Astrocyte (in vitro differentiated cells and primary cell): ENCODE measurements at regions not wholly inside any gene's neighbourhood (a gene's known extent, or its start where the extent isn't known, plus 50 kb on each side); places are given as distances from the start of the nearest gene placed in this dataset.
"Not testable (repeated sequence)": the region's sequence is repeated elsewhere in the genome, so short reads cannot be mapped to it uniquely, and the experiment has no call there.

Experiments
- DNase-seq: peaks from one replicate; pipeline ENCODE4 v3.0.0-alpha.2; 2010; ENCODE audit warnings: low read depth
- FAIRE-seq: peaks from 2 replicates; lab custom pipeline; 2011; peaks lifted over from hg19 to GRCh38; lab: Jason Lieb, UNC
- H2AFZ ChIP-seq: 2 replicates; pipeline ENCODE4 v1.6.0; 2012; ENCODE audit warnings: low read depth, low read length, inconsistent platforms
- H3K27ac ChIP-seq: 2 replicates; pipeline ENCODE4 v1.5.1; 2011; ENCODE audit warnings: low read depth, low read length, inconsistent platforms
- H3K27me3 ChIP-seq: 2 replicates; pipeline ENCODE4 v1.6.0; 2011; ENCODE audit warnings: low read length, inconsistent platforms; ENCODE audit not compliant: insufficient read depth
- H3K36me3 ChIP-seq: 2 replicates; pipeline ENCODE4 v1.5.1; 2011; ENCODE audit warnings: low read length, inconsistent platforms; ENCODE audit not compliant: insufficient read depth
- H3K4me1 ChIP-seq: 2 replicates; pipeline ENCODE4 v1.5.1; 2011; ENCODE audit warnings: low read length, inconsistent platforms; ENCODE audit not compliant: insufficient read depth
- H3K4me2 ChIP-seq: 2 replicates; pipeline ENCODE4 v1.6.0; 2012; ENCODE audit warnings: low read length, inconsistent platforms
- H3K4me3 ChIP-seq: 2 replicates; pipeline ENCODE4 v1.5.1; 2011; ENCODE audit warnings: low read depth, mild to moderate bottlenecking, low read length, inconsistent platforms; ENCODE audit not compliant: insufficient read depth
- H3K79me2 ChIP-seq: 2 replicates; pipeline ENCODE4 v1.6.0; 2012; ENCODE audit warnings: mild to moderate bottlenecking, low read length, inconsistent platforms; ENCODE audit not compliant: insufficient read depth
- H3K9ac ChIP-seq: 2 replicates; pipeline ENCODE4 v1.6.0; 2012; ENCODE audit warnings: mild to moderate bottlenecking, low read length, inconsistent platforms
- H3K9me3 ChIP-seq: 2 replicates; pipeline ENCODE4 v1.5.1; 2012; ENCODE audit warnings: low read depth, mild to moderate bottlenecking, low read length, inconsistent platforms; ENCODE audit not compliant: insufficient read depth
- H4K20me1 ChIP-seq: 2 replicates; pipeline ENCODE4 v1.6.0; 2012; ENCODE audit warnings: low read length, inconsistent platforms; ENCODE audit not compliant: insufficient read depth
- H3K27ac Mint-ChIP-seq: one replicate; pipeline ENCODE4 v1.8.0; 2021; ENCODE audit warnings: mild to moderate bottlenecking, mixed read lengths; ENCODE audit not compliant: unreplicated experiment
- H3K27me3 Mint-ChIP-seq: one replicate; pipeline ENCODE4 v1.8.0; 2021; ENCODE audit warnings: low read depth, mixed read lengths; ENCODE audit not compliant: unreplicated experiment
- H3K36me3 Mint-ChIP-seq: one replicate; pipeline ENCODE4 v1.8.0; 2021; ENCODE audit warnings: low read depth, mixed read lengths; ENCODE audit not compliant: unreplicated experiment
- H3K4me1 Mint-ChIP-seq: one replicate; pipeline ENCODE4 v1.8.0; 2021; ENCODE audit warnings: low read depth, mixed read lengths; ENCODE audit not compliant: unreplicated experiment
- H3K4me3 Mint-ChIP-seq: one replicate; pipeline ENCODE4 v1.8.0; 2021; ENCODE audit warnings: mild to moderate bottlenecking, moderate library complexity, mixed read lengths; ENCODE audit not compliant: unreplicated experiment
- H3K9me3 Mint-ChIP-seq: one replicate; pipeline ENCODE4 v1.8.0; 2021; ENCODE audit warnings: mild to moderate bottlenecking, mixed read lengths; ENCODE audit not compliant: unreplicated experiment

GRCh38 chr18:14989569-14989968, 241.6 kb downstream of the ANKRD30B start:
- H4K20me1 ChIP-seq, H3K4me2 ChIP-seq, H3K27me3 ChIP-seq, H3K4me3 Mint-ChIP-seq, H3K9ac ChIP-seq, FAIRE-seq, H3K9me3 ChIP-seq, H3K4me1 ChIP-seq, H3K27ac Mint-ChIP-seq, H3K36me3 Mint-ChIP-seq, H2AFZ ChIP-seq, H3K79me2 ChIP-seq, DNase-seq, H3K27me3 Mint-ChIP-seq, H3K4me1 Mint-ChIP-seq, H3K9me3 Mint-ChIP-seq, H3K27ac ChIP-seq, H3K4me3 ChIP-seq, H3K36me3 ChIP-seq: not testable (repeated sequence)

GRCh38 chr18:14991934-14992445, 244.0 kb downstream of the ANKRD30B start:
- H3K36me3 ChIP-seq, H3K79me2 ChIP-seq, H3K36me3 Mint-ChIP-seq, H2AFZ ChIP-seq, H4K20me1 ChIP-seq, H3K4me1 Mint-ChIP-seq, H3K4me1 ChIP-seq, H3K27me3 Mint-ChIP-seq, H3K4me3 ChIP-seq, DNase-seq, H3K9ac ChIP-seq, H3K27me3 ChIP-seq, FAIRE-seq, H3K27ac Mint-ChIP-seq, H3K27ac ChIP-seq, H3K9me3 ChIP-seq, H3K4me2 ChIP-seq, H3K9me3 Mint-ChIP-seq, H3K4me3 Mint-ChIP-seq: not testable (repeated sequence)

GRCh38 chr18:14992758-14993157, 244.8 kb downstream of the ANKRD30B start:
- H3K36me3 ChIP-seq, DNase-seq, H3K79me2 ChIP-seq, H3K27ac ChIP-seq, H3K4me3 ChIP-seq, H3K4me2 ChIP-seq, H3K27ac Mint-ChIP-seq, H3K4me1 Mint-ChIP-seq, H3K9ac ChIP-seq, H2AFZ ChIP-seq, FAIRE-seq, H3K36me3 Mint-ChIP-seq, H3K4me1 ChIP-seq, H3K4me3 Mint-ChIP-seq, H3K9me3 Mint-ChIP-seq, H3K9me3 ChIP-seq, H3K27me3 ChIP-seq, H3K27me3 Mint-ChIP-seq, H4K20me1 ChIP-seq: not testable (repeated sequence)

- H3K27ac ChIP-seq, H3K4me2 ChIP-seq, H3K36me3 ChIP-seq, H3K27me3 ChIP-seq, H3K4me1 ChIP-seq, H3K9me3 ChIP-seq, FAIRE-seq, H3K36me3 Mint-ChIP-seq, H4K20me1 ChIP-seq, H3K4me1 Mint-ChIP-seq, H3K9ac ChIP-seq, H3K27me3 Mint-ChIP-seq, H3K4me3 Mint-ChIP-seq, H2AFZ ChIP-seq, H3K9me3 Mint-ChIP-seq, DNase-seq, H3K79me2 ChIP-seq, H3K4me3 ChIP-seq, H3K27ac Mint-ChIP-seq: not testable (repeated sequence)
Observed at GRCh38 chr18:14995023-14995422, 247.1 kb downstream of the ANKRD30B start.
